ENCODE measurements at regions not wholly inside any gene's neighbourhood (a gene's known extent, or its start where the extent isn't known, plus 50 kb on each side); places are given as distances from the start of the nearest gene placed in this dataset.

DNA sequence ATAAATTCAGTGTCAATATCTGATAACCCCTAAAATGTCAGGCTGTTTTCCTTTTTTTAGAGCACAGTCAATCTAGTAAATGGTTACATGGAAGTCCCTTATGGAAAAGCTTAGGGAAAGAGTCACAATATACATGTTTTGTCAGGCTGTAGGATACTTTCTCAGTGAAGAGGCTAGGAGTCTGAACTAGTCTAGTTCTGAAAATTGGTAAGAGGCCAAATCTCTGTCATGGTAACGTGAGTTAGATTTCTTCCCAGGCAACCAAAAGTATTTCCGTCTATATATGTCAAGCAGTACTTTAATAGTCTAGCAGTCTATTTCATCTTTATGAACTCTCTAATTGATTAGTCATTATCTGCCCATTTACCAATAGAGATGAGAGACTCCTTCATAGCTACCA is 215.9 kb upstream of the LRRC3B start:
- TF ChIP-seq, protein P1, sequence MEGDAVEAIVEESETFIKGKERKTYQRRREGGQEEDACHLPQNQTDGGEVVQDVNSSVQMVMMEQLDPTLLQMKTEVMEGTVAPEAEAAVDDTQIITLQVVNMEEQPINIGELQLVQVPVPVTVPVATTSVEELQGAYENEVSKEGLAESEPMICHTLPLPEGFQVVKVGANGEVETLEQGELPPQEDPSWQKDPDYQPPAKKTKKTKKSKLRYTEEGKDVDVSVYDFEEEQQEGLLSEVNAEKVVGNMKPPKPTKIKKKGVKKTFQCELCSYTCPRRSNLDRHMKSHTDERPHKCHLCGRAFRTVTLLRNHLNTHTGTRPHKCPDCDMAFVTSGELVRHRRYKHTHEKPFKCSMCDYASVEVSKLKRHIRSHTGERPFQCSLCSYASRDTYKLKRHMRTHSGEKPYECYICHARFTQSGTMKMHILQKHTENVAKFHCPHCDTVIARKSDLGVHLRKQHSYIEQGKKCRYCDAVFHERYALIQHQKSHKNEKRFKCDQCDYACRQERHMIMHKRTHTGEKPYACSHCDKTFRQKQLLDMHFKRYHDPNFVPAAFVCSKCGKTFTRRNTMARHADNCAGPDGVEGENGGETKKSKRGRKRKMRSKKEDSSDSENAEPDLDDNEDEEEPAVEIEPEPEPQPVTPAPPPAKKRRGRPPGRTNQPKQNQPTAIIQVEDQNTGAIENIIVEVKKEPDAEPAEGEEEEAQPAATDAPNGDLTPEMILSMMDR (conservative IDR thresholded peaks at IDR 0.05; ENCODE audit: low read depth, low read length) = no peak
- TF ChIP-seq EZH2 (IDR thresholded peaks at IDR 0.05; ENCODE audit: low read length, unreplicated experiment) = no peak
